BJ (cell line): ENCODE measurements at regions not wholly inside any gene's neighbourhood (a gene's known extent, or its start where the extent isn't known, plus 50 kb on each side); places are given as distances from the start of the nearest gene placed in this dataset.

Source experiments
- CTCF ChIA-PET: fragments of 350-600 bp; formaldehyde crosslinking; extraction: SDS; loops from one replicate; lab custom pipeline; 2021; ENCODE audit warnings: antibody characterized with exemption, inconsistent platforms; lab: Yijun Ruan, JAX
- POLR2A ChIA-PET: fragments of 300-600 bp; sonication (Branson Sonifier 250); formaldehyde crosslinking; extraction: SDS; loops from one replicate; lab custom pipeline; 2021; ENCODE audit warnings: antibody characterized with exemption; lab: Charles Lee
- DNase-seq: peaks from one replicate; pipeline ENCODE4 v3.0.0-alpha.2; 2011; ENCODE audit warnings: low read depth
- H3K27me3 ChIP-seq: 2 replicates; pipeline ENCODE4 v1.6.0; 2011; ENCODE audit warnings: low read length; ENCODE audit not compliant: control insufficient read depth, insufficient read depth
- H3K36me3 ChIP-seq: 2 replicates; pipeline ENCODE4 v1.5.1; 2011; ENCODE audit warnings: low read length; ENCODE audit not compliant: control insufficient read depth, insufficient read depth
- H3K4me3 ChIP-seq: 2 replicates; pipeline ENCODE4 v1.5.1; 2011; ENCODE audit warnings: low read depth, mild to moderate bottlenecking, control low read depth, low read length
- CTCF ChIP-seq: IDR thresholded peaks from 2 replicates; pipeline ENCODE4 v1.5.1; 2011; ENCODE audit warnings: low read depth, mild to moderate bottlenecking, control low read depth, inconsistent platforms, low read length, moderate library complexity; ENCODE audit not compliant: insufficient read depth

- H3K27me3 ChIP-seq = no peaks in the 10 kb centered on the region
- DNase-seq = no peak
- H3K4me3 ChIP-seq = no peak overlapping the region
- no peak for TF ChIP-seq CTCF
- ChIA-PET CTCF (no interaction called here), POLR2A (no interaction called here)
- no peaks in the 10 kb centered on the region for H3K36me3 ChIP-seq
Observed at GRCh38 chr4:45358573-45359506, 632.5 kb upstream of the GNPDA2 start.

DNA sequence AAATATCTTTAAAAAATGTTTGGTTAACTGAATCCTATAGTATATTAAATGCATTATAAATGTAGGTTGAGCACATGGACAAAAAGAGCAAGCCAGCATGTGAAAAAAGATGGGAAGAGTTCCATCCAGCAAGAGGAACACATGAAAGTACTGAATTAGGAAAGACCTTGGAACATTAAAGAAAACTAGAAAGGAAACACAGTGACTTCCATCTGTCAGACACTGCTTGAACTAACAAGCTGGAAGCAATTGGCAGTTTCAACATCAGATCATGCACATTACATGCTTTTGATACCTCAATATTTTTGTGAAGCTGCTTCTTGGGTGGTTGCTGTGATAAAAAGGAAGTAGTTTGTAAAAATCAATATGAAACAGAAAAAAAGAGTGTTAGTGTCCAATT lies 626.8 kb upstream of the GNPDA2 start:
- POLR2A ChIA-PET = no interaction called here
- no peak for TF ChIP-seq CTCF
- CTCF ChIA-PET = no interaction called here
- no peak for DNase-seq
- H3K36me3 ChIP-seq = no peaks in the 10 kb centered on the region
- H3K27me3 ChIP-seq = no peaks in the 10 kb centered on the region
- no peak overlapping the region for H3K4me3 ChIP-seq

DNA sequence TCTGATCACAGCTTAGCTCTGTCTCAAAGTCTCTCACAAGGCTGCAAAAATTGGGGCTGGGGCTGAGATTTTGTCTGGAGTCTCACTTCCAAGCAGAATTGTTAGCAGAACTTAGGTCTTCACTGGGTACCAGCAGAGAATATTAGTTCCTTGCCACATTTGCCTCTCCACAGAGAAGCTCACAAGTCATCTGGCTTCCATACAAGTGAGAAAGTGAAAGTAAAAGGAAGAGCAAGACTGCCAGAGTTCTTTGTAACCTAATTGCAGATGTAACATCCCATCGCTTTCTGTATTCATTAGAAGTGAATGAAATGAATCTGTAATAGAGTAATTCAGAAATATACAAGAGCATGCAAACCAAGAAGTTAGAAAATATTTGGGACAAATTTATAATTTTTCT lies 624.1 kb upstream of the GNPDA2 start:
- CTCF ChIA-PET = no interaction called here
- POLR2A ChIA-PET = no interaction called here
- H3K36me3 ChIP-seq = no peaks in the 10 kb centered on the region
- no peak overlapping the region for H3K4me3 ChIP-seq
- TF ChIP-seq CTCF = no peak
- no peaks in the 10 kb centered on the region for H3K27me3 ChIP-seq
- DNase-seq = no peak

GRCh38 chr4:45349859-45350258 lies 623.5 kb upstream of the GNPDA2 start:
- POLR2A ChIA-PET = no interaction called here
- H3K4me3 ChIP-seq = no peak overlapping the region

More at GRCh38 chr4:45349859-45350258, 623.5 kb upstream of the GNPDA2 start:
- Histone ChIP-seq H3K27me3 (no peaks in the 10 kb centered on the region), H3K36me3 (no peaks in the 10 kb centered on the region)
- TF ChIP-seq CTCF = no peak
- CTCF ChIA-PET = no interaction called here
- no peak for DNase-seq
